Fibroblast of upper back skin (primary cell): ENCODE measurements at regions not wholly inside any gene's neighbourhood (a gene's known extent, or its start where the extent isn't known, plus 50 kb on each side); places are given as distances from the start of the nearest gene placed in this dataset.
"Not testable (repeated sequence)": the region's sequence is repeated elsewhere in the genome, so short reads cannot be mapped to it uniquely, and the experiment has no call there.

Experiments used
- DNase-seq: peaks from one replicate; pipeline ENCODE4 v3.0.0-alpha.2; 2013

GRCh38 chr13:99078017-99078771 lies 100.3 kb upstream of the DOCK9 start:
- DNase-seq, result no peak

- no peak for DNase-seq
Measured at GRCh38 chr13:99080131-99080530, 102.3 kb upstream of the DOCK9 start.

- no peak for DNase-seq
Measured at GRCh38 chr13:99083981-99084380, 106.1 kb upstream of the DOCK9 start.

GRCh38 chr13:99085139-99085807 lies 107.4 kb upstream of the DOCK9 start:
- DNase-seq, result no peak

- DNase-seq, result no peak
Measured at GRCh38 chr13:99085808-99086266, 108.0 kb upstream of the DOCK9 start.

- peak; percentile 40 for DNase-seq
Measured at GRCh38 chr13:99086267-99087097, 108.6 kb upstream of the DOCK9 start.

GRCh38 chr13:99087098-99087953 lies 109.5 kb upstream of the DOCK9 start:
- peak; percentile 78 for DNase-seq

- DNase-seq, result no peak
Measured at GRCh38 chr13:99087954-99088491, 110.2 kb upstream of the DOCK9 start.

GRCh38 chr13:99093997-99094396 lies 106.7 kb upstream of the UBAC2 start:
- DNase-seq, result no peak

- not testable (repeated sequence) for DNase-seq
Measured at GRCh38 chr13:99101831-99102230, 98.8 kb upstream of the UBAC2 start.

- DNase-seq, result peak; percentile 70
Measured at GRCh38 chr13:99103536-99103935, 97.1 kb upstream of the UBAC2 start.

- no peak for DNase-seq
Measured at GRCh38 chr13:99104396-99104795, 96.3 kb upstream of the UBAC2 start.

GRCh38 chr13:99105160-99105559 lies 95.5 kb upstream of the UBAC2 start:
- no peak for DNase-seq

- no peak for DNase-seq
Measured at GRCh38 chr13:99113351-99113750, 87.3 kb upstream of the UBAC2 start.

GRCh38 chr13:99118179-99118578 lies 82.5 kb upstream of the UBAC2 start:
- no peak for DNase-seq

GRCh38 chr13:99119656-99120055 lies 81.0 kb upstream of the UBAC2 start:
- DNase-seq, result no peak

GRCh38 chr13:99120751-99121150 lies 79.9 kb upstream of the UBAC2 start:
- DNase-seq, result no peak

- no peak for DNase-seq
Measured at GRCh38 chr13:99122171-99122570, 78.5 kb upstream of the UBAC2 start.

- DNase-seq, result peak; percentile 62
Measured at GRCh38 chr13:99123101-99124045, 77.3 kb upstream of the UBAC2 start.

GRCh38 chr13:99124046-99124400 lies 76.6 kb upstream of the UBAC2 start:
- DNase-seq, result no peak

- DNase-seq, result peak; percentile 91
Measured at GRCh38 chr13:99124794-99125316, 75.8 kb upstream of the UBAC2 start.
